ENCODE measurements at regions not wholly inside any gene's neighbourhood (a gene's known extent, or its start where the extent isn't known, plus 50 kb on each side); places are given as distances from the start of the nearest gene placed in this dataset.

DNA sequence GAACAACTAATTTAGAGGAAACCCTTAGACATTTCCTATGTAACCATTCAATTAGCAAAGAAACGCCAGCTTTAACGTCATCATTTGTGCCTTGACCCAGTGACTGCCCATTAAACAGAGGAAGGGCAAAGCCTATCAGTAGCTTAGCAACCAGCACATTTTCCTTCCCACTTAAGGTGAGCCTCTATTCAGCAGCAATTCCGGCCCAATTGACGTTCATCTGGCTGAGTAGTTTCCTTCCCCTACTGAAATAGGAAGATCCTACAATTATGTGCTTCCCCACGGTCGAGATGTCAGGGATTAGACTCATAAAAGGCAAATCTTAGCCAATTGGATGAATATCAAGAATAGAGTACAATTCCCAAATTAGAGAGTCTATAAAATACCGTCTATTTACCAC, 482.1 kb upstream of the ADAMTS5 start:
- no peak for DNase-seq
- no peaks in the 10 kb centered on the region for H3K9me3 ChIP-seq (ENCODE audit: severe bottlenecking)
- H3K36me3 ChIP-seq = no peaks in the 10 kb centered on the region
- no peak overlapping the region for H3K27ac ChIP-seq
- H3K4me3 ChIP-seq (ENCODE audit: low read depth, low read length) = no peak overlapping the region
- no peak for TF ChIP-seq CTCF (IDR thresholded peaks at IDR 0.05; ENCODE audit: low read depth, low read length)
- H3K27me3 ChIP-seq (ENCODE audit: insufficient read depth, low read depth, severe bottlenecking) = peaks cover 60% of the 10 kb centered on the region

DNA sequence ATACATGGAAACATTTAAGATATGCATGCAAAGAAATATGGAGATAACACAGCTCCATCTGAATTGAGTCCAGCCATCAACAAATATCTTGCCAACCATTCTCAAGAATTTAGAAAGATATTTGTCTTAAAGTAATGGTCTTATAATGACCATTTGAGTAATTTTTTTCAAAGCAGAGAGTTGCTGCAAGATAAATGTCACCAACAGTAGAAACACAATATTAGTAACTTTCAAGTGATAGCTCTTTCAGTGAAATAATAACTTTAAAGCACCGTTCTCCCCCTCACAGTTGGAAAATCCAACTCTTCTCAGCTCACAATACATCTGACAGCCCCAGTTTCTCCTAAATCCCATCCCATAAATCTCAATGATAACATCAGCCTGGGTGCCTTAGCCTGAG, 481.0 kb upstream of the ADAMTS5 start:
- DNase-seq = no peak
- peaks cover 72% of the 10 kb centered on the region for H3K27me3 ChIP-seq (ENCODE audit: insufficient read depth, low read depth, severe bottlenecking)
- no peak for TF ChIP-seq CTCF (IDR thresholded peaks at IDR 0.05; ENCODE audit: low read depth, low read length)
- no peaks in the 10 kb centered on the region for H3K9me3 ChIP-seq (ENCODE audit: severe bottlenecking)
- no peak overlapping the region for H3K4me3 ChIP-seq (ENCODE audit: low read depth, low read length)
- H3K36me3 ChIP-seq = no peaks in the 10 kb centered on the region
- H3K27ac ChIP-seq = no peak overlapping the region

- TF ChIP-seq CTCF (IDR thresholded peaks at IDR 0.05; ENCODE audit: low read depth, low read length) = no peak
- no peaks in the 10 kb centered on the region for H3K9me3 ChIP-seq (ENCODE audit: severe bottlenecking)
- peaks cover 57% of the 10 kb centered on the region for H3K27me3 ChIP-seq (ENCODE audit: insufficient read depth, low read depth, severe bottlenecking)
- no peak for DNase-seq
- no peak overlapping the region for H3K4me3 ChIP-seq (ENCODE audit: low read depth, low read length)
- no peaks in the 10 kb centered on the region for H3K36me3 ChIP-seq
- H3K27ac ChIP-seq = no peak overlapping the region
Measured at GRCh38 chr21:27429710-27430341, 462.9 kb upstream of the ADAMTS5 start.

DNA sequence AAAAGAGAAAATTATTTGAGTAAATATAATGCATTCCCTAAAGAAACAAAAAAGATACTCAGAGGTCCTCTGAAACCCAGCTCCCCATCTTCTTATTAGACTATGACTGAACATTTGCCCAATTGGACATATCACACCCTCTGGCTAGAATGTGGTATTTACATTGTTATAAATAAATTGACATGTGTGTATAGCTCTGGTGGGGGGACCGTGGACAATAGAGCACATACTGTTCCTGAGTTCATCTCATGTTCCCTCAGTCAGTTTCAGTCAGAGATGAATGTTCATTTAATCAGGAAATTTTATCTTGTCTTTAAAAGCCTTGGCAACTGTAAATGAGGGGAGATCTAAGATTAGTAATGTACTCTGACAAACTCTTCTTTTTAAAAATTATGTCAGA, 459.3 kb upstream of the ADAMTS5 start:
- H3K4me3 ChIP-seq (ENCODE audit: low read depth, low read length) = no peak overlapping the region
- DNase-seq = no peak
- no peak overlapping the region for H3K27ac ChIP-seq
- peaks cover 77% of the 10 kb centered on the region for H3K27me3 ChIP-seq (ENCODE audit: insufficient read depth, low read depth, severe bottlenecking)
- no peak for TF ChIP-seq CTCF (IDR thresholded peaks at IDR 0.05; ENCODE audit: low read depth, low read length)
- H3K9me3 ChIP-seq (ENCODE audit: severe bottlenecking) = no peaks in the 10 kb centered on the region
- H3K36me3 ChIP-seq = no peaks in the 10 kb centered on the region

GRCh38 chr21:27425574-27425973, 458.7 kb upstream of the ADAMTS5 start:
- H3K36me3 ChIP-seq = no peaks in the 10 kb centered on the region
- DNase-seq = no peak
- no peak overlapping the region for H3K4me3 ChIP-seq (ENCODE audit: low read depth, low read length)
- H3K27me3 ChIP-seq (ENCODE audit: insufficient read depth, low read depth, severe bottlenecking) = peaks cover 78% of the 10 kb centered on the region
- no peak for TF ChIP-seq CTCF (IDR thresholded peaks at IDR 0.05; ENCODE audit: low read depth, low read length)
- no peak overlapping the region for H3K27ac ChIP-seq
- no peaks in the 10 kb centered on the region for H3K9me3 ChIP-seq (ENCODE audit: severe bottlenecking)

DNA sequence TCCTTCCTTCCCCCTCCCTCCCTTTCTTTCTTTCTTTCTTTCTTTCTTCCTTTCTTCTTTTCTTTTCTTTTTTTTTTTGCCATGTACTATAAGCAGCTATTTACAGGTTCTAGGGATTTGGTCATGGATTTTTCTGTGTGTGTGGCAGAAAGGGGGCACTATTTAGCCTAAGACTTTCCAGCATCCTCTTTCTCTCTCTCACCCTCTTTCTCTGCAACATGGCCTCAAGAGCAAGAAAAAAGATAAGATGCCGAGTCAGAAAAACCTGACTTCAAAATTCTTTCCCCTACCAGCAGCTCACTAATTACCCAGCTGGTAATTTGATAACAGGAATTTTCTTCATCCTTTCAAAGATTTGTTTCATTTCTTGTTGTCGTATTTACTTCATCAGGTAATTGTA, 458.3 kb upstream of the ADAMTS5 start:
- H3K9me3 ChIP-seq (ENCODE audit: severe bottlenecking) = no peaks in the 10 kb centered on the region
- no peak overlapping the region for H3K27ac ChIP-seq
- no peaks in the 10 kb centered on the region for H3K36me3 ChIP-seq
- peaks cover 77% of the 10 kb centered on the region for H3K27me3 ChIP-seq (ENCODE audit: insufficient read depth, low read depth, severe bottlenecking)
- DNase-seq = no peak
- H3K4me3 ChIP-seq (ENCODE audit: low read depth, low read length) = no peak overlapping the region
- no peak for TF ChIP-seq CTCF (IDR thresholded peaks at IDR 0.05; ENCODE audit: low read depth, low read length)
